Transverse colon (tissue), 4 donors: ENCODE measurements at regions not wholly inside any gene's neighbourhood (a gene's known extent, or its start where the extent isn't known, plus 50 kb on each side); places are given as distances from the start of the nearest gene placed in this dataset.

Experiments used
- DNase-seq: peaks from one replicate; pipeline ENCODE4 v3.0.0-alpha.2; 2019
- H3K27ac ChIP-seq, 4 donors: fragments of 200-600 bp; sonication (generic); 2 replicates each; pipeline ENCODE4 v1.5.1; 2016 to 2018; ENCODE audit warnings: inconsistent platforms in 4 of 4
- H3K27me3 ChIP-seq: fragments of 200-600 bp; sonication (generic); 2 replicates; pipeline ENCODE4 v1.5.1; 2017; ENCODE audit warnings: inconsistent platforms
- H3K36me3 ChIP-seq, 4 donors: fragments of 200-600 bp; sonication (generic); 2 replicates each; pipeline ENCODE4 v1.5.1; 2017 to 2019; ENCODE audit warnings: inconsistent platforms in 4 of 4
- H3K4me1 ChIP-seq, 4 donors: fragments of 200-600 bp; sonication (generic); 2 replicates each; pipeline ENCODE4 v1.5.1; 2017 to 2020; ENCODE audit warnings: inconsistent platforms in 4 of 4
- H3K4me3 ChIP-seq, 4 donors: fragments of 200-600 bp; sonication (generic); 1 replicate in 1 of 4; 2 replicates in 3 of 4; pipeline versions ENCODE4 v1.5.1 to v1.6.1; 2017 to 2019; ENCODE audit warnings: inconsistent platforms in 4 of 4
- H3K9me3 ChIP-seq, 2 donors: fragments of 200-600 bp; sonication (generic); 2 replicates each; pipeline ENCODE4 v1.5.1; 2017 to 2019; ENCODE audit warnings: inconsistent platforms in 2 of 2
- EP300 ChIP-seq: sonication (generic); formaldehyde crosslinking; IDR thresholded peaks from one replicate; pipeline ENCODE4 v1.6.1; 2017; ENCODE audit warnings: antibody characterized with exemption, low read depth
- POLR2A ChIP-seq: fragments of 450-650 bp; IDR thresholded peaks from one replicate; pipeline ENCODE4 v1.6.1; 2016; ENCODE audit warnings: antibody characterized with exemption, mild to moderate bottlenecking, moderate library complexity
- POLR2AphosphoS5 ChIP-seq, 3 donors: sonication (generic); formaldehyde crosslinking; IDR thresholded peaks; one replicate each; pipeline ENCODE4 v1.6.1; 2016; ENCODE audit warnings: antibody characterized with exemption in 3 of 3
- WGBS, 2 donors: methylation state at CpG; one replicate each; pipeline ENCODE4 v1.1.5; 2018; ENCODE audit warnings: low coverage in 1 of 2; 5-methylcytosine and 5-hydroxymethylcytosine counted together
- in situ Hi-C, 4 donors: fragments of 200-750 bp; cut with MboI; loops; one replicate each; pipeline versions ENCODE4 v1.15.0 to v1.15.1; 2017; ENCODE audit warnings: low sequenced_read_pairs in 3 of 4, low pct_ligation_motif_present in 1 of 4, low pct_unique_long_range_greater_than_20kb in 1 of 4
- intact Hi-C: fragments of 100-400 bp; cut with DNase I; formaldehyde crosslinking; loops from one replicate; pipeline ENCODE4 v1.15.1; 2023; ENCODE audit warnings: low total_unique reads
- TF ChIP-seq, protein P1 (sequence below), 5 experiments: fragments of 200-600 bp in 3 of 5; fragments of 450-650 bp in 2 of 5; sonication (generic) in 3 of 5; IDR thresholded peaks; 1 replicate in 2 of 5; 2 replicates in 3 of 5; pipeline ENCODE4 v1.5.1; 2016 to 2017; ENCODE audit warnings: antibody characterized with exemption in 5 of 5, inconsistent platforms in 3 of 5, mild to moderate bottlenecking in 2 of 5, moderate library complexity in 1 of 5

DNA sequence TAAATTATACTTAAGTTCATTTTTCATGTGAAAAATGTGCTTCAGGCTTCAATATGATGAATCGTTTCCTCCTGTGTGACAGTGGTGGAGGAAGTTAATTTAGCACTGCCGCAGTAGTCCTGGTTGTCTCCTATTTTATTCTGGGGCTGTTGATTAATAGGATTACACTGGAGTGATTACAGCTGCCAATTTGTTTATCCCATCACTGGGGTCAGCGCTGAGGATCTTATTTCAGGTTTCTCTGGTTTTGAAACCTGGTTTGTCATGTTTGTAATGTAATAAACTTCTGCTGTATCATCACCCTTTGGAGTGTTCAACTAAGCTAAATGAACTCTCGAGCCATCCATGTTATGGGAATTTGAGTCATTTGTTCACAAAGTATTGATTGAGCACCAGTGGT lies 241.7 kb upstream of the KCNN2 start:
- no peaks in the 10 kb centered on the region for H3K9me3 ChIP-seq
- intact Hi-C loops (no loop called here), in situ Hi-C loops (no loop called here)
- no peaks in the 10 kb centered on the region for H3K27me3 ChIP-seq
- no peak for TF ChIP-seq POLR2A
- no peak for TF ChIP-seq POLR2AphosphoS5 (IDR thresholded peaks at IDR 0.05)
- no peak for TF ChIP-seq EP300
- TF ChIP-seq, protein P1, sequence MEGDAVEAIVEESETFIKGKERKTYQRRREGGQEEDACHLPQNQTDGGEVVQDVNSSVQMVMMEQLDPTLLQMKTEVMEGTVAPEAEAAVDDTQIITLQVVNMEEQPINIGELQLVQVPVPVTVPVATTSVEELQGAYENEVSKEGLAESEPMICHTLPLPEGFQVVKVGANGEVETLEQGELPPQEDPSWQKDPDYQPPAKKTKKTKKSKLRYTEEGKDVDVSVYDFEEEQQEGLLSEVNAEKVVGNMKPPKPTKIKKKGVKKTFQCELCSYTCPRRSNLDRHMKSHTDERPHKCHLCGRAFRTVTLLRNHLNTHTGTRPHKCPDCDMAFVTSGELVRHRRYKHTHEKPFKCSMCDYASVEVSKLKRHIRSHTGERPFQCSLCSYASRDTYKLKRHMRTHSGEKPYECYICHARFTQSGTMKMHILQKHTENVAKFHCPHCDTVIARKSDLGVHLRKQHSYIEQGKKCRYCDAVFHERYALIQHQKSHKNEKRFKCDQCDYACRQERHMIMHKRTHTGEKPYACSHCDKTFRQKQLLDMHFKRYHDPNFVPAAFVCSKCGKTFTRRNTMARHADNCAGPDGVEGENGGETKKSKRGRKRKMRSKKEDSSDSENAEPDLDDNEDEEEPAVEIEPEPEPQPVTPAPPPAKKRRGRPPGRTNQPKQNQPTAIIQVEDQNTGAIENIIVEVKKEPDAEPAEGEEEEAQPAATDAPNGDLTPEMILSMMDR (IDR thresholded peaks at IDR 0.05) = no peak
- no peak overlapping the region for H3K27ac ChIP-seq
- no peaks in the 10 kb centered on the region for H3K36me3 ChIP-seq
- H3K4me3 ChIP-seq = no peak overlapping the region
- no peak for DNase-seq
- H3K4me1 ChIP-seq = no peaks in the 10 kb centered on the region
- 17 to 55% methylated on average over 1 to 4 of the region's 4 CpGs for WGBS, 2 donors

DNA sequence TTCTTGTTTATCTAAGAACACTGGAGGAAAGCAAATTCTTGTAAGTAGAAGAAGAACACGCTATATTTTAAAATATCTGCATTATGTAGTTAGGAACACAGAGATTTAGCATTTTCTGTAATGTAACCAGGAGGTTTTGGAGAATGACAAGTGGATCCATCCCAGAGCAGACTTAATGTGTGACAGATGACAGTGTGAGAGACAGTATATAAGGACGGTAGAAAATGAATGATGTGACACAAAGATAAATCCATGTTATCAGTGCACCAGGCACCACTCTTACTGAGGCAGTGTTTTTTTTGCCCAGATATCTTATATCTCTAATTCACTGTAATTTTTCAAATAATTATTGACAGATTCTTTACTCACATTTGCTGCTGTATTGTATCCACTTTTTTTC lies 239.0 kb upstream of the KCNN2 start:
- no peak for DNase-seq
- in situ Hi-C loops = no loop called here
- intact Hi-C loops = no loop called here
- no peak overlapping the region for H3K4me3 ChIP-seq
- 69 to 80% methylated on average over 2 of the region's 2 CpGs for WGBS, 2 donors
- H3K27me3 ChIP-seq = no peaks in the 10 kb centered on the region
- H3K4me1 ChIP-seq = no peaks in the 10 kb centered on the region
- H3K36me3 ChIP-seq = no peaks in the 10 kb centered on the region
- no peaks in the 10 kb centered on the region for H3K9me3 ChIP-seq
- TF ChIP-seq POLR2AphosphoS5 (IDR thresholded peaks at IDR 0.05) (no peak), POLR2A (no peak), EP300 (no peak)
- TF ChIP-seq, protein P1 (IDR thresholded peaks at IDR 0.05) = no peak
- no peak overlapping the region for H3K27ac ChIP-seq

- no peaks in the 10 kb centered on the region for H3K4me1 ChIP-seq
- H3K27me3 ChIP-seq = no peaks in the 10 kb centered on the region
- no peak overlapping the region for H3K4me3 ChIP-seq
- no peak for TF ChIP-seq POLR2A
- TF ChIP-seq EP300 = no peak
- TF ChIP-seq, protein P1 (IDR thresholded peaks at IDR 0.05) = no peak
- TF ChIP-seq POLR2AphosphoS5 (IDR thresholded peaks at IDR 0.05) = no peak
- no peak overlapping the region for H3K27ac ChIP-seq
- intact Hi-C loops (no loop called here), in situ Hi-C loops (no loop called here)
- DNase-seq = no peak
- no peaks in the 10 kb centered on the region for H3K36me3 ChIP-seq
- 98% methylated on average over 2 of the region's 2 CpGs; no CpG with 5 or more reads in 1 of the 2 donors for WGBS, 2 donors
- H3K9me3 ChIP-seq = no peaks in the 10 kb centered on the region
Measured at GRCh38 chr5:114123654-114124053, 238.2 kb upstream of the KCNN2 start.

DNA sequence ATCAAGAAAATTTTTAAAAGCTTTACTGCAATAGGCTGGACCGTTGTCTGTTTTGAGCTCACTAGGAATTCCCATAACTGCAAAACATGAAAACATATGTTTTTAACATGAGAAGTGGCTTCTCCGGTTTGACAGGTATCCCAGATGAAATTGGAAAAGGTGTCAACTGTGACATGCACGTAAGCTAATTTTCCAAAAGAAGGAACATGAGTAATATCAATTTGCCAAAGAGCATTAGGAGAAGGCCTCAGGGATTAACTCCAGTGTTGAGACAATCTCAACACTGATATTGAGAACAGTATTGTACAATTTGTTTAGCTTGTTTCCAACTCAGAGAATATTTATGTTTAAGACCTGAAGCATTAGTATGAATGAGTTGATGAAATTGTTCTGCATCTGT lies 215.5 kb upstream of the KCNN2 start:
- no peak for DNase-seq
- H3K9me3 ChIP-seq = no peaks in the 10 kb centered on the region
- no peaks in the 10 kb centered on the region for H3K4me1 ChIP-seq
- in situ Hi-C loops = no loop called here
- no peaks in the 10 kb centered on the region for H3K36me3 ChIP-seq
- no peak overlapping the region for H3K4me3 ChIP-seq
- intact Hi-C loops = no loop called here
- no peak overlapping the region for H3K27ac ChIP-seq
- TF ChIP-seq, protein P1 (IDR thresholded peaks at IDR 0.05) = no peak
- TF ChIP-seq POLR2AphosphoS5 (IDR thresholded peaks at IDR 0.05) (no peak), POLR2A (no peak), EP300 (no peak)
- WGBS, 2 donors = 76 to 85% methylated on average over 2 to 3 of the region's 3 CpGs
- H3K27me3 ChIP-seq = no peaks in the 10 kb centered on the region
